GM19238 (cell line): ENCODE measurements at regions not wholly inside any gene's neighbourhood (a gene's known extent, or its start where the extent isn't known, plus 50 kb on each side); places are given as distances from the start of the nearest gene placed in this dataset.
"Not testable (repeated sequence)": the region's sequence is repeated elsewhere in the genome, so short reads cannot be mapped to it uniquely, and the experiment has no call there.

Source experiments
- DNase-seq: peaks from one replicate; pipeline ENCODE4 v3.0.0; 2011; ENCODE audit warnings: low spot score; ENCODE audit not compliant: insufficient read length

DNA sequence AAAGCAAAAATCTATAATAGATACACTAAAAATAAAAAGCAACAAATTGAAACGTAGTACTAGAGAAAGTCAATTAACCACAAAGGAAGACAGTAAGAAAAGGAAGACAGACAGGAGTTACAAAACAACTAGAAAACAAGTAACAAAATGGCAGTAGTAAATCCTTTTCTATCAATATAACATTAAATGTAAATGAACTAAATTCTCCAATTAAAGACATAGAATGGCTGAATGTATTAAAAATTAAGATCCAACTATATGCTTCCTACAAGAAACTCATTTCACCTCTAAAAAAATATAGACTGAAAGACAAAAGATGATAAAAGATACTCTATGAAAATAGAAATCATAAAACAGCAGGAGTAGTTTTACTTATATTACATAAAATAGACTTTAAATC is 79.1 kb downstream of the CTH start:
- DNase-seq = no peak

DNA sequence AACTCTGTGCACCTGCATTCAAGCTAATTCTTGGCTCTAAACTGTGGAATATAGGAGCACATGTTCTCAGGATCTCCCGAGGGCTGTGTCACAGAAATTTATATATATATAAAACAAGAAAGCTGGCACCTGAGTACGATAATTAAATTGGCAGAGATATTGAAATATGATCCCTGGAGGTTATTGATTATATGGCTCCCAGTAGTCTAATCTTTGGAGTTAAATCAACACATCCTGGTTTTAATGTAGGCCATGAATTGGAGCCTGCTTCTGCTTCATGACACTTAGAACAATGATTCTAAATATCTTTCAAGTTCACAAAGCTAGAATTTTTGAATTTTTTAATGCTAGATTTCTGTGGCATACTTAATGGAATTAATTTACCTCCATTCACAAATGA is 84.3 kb downstream of the CTH start:
- DNase-seq = no peak

DNA sequence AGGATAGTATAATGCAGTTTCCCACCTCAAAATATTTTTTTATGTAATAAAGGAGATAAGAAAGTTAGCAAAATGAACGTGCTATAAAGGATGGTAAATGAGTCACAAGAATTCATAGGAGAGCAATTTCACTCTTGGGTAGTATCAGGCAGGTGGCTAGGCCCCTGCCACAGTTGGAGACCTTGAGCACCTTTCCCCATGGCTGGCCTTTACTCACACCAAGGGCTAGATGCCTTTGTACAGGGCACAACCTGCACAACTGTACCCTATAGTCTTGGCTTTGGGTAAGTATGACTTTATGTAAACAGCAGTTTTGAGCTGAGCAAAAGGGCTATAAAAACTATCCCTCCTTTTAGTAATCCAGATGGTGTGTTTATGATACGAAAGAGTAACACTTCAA is 85.1 kb downstream of the CTH start:
- DNase-seq = no peak

DNA sequence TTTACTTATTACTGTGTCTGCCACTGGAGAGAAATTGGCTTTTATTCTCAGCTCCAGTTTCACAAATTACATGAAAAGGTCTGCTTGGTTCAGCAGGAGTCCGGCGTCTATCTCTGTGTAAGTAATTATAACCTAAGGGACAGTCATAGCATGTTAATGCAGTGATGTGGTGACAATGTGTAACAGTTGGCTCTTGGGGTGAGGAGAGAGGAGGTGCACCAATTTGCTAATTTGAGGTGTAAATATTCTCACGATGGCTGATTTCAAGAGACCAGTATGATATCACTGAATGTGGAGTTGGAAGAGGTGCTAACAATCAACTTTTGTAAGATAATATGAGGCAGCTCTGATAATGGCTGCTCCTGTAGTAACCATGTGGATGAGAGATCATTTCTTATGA is 86.1 kb downstream of the CTH start:
- no peak for DNase-seq

GRCh38 chr1:70498666-70499065 is 87.6 kb downstream of the CTH start:
- DNase-seq = no peak

DNA sequence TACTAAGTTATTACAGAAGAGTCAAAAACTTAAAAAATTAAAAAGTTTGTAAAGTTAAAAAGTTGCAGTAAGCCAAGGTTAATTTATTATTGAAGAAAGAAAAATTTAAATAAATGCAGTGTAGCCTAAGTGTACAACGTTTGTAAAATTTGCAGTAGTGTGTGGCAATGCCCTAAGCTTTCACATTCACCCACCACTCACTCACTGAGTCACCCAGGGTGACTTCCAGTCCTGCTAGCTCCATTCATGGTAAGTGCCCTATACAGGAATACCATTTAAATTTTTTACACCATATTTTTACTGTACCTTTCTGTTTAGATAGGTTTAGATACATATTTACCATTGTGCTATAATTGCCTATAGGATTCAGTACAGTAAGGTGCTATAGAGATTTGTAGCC is 88.6 kb downstream of the CTH start:
- DNase-seq = no peak

GRCh38 chr1:70503358-70503757 is 92.3 kb downstream of the CTH start:
- no peak for DNase-seq

DNA sequence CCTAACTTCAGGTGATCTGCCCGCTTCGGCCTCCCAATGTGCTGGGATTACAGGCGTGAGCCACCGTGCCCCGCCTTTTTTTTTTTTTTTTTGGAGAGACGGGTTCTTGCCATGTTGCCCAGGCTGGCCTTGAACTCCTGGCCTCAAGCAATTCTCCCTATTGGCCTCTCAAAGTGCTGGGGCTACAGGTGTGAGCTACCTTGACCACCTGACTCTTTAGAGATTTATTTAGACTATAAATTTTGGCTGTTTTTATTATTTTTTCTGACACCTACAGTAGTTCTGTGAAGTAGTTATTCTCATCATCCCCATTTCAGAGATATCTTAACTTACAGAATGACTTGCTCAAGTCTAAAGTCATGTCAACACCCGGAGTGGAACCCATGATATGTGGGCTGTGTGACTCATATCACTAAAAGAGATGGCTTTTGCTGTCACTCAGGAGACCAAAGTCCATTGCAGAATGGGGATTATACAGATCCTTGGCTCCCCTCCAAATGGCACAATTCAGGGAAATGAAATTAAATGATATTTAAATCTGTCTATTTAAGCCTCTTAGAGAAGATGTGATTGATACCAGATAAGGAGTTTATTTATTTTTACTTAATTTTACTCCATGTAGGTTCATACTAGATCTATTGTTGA is 93.2 kb downstream of the CTH start:
- peak; percentile 16 for DNase-seq

DNA sequence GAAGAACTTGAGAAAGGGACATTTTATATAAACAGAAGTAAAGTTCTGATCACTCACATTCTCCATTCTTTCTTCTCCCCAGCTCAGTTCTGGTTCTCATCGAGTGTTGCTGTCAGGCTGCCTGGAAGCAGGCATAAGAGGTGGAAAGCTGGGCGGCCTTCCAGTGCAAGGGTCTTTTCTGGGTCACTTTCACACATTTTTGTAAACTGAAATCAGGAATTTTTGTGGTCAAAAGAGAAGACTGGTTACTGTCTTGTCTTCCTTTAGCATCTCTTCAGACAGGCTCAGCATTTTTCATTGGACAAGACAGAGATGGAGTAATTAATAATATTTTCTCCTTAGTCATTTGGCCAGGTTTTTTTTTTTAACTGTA is 93.7 kb downstream of the CTH start:
- DNase-seq = no peak

DNA sequence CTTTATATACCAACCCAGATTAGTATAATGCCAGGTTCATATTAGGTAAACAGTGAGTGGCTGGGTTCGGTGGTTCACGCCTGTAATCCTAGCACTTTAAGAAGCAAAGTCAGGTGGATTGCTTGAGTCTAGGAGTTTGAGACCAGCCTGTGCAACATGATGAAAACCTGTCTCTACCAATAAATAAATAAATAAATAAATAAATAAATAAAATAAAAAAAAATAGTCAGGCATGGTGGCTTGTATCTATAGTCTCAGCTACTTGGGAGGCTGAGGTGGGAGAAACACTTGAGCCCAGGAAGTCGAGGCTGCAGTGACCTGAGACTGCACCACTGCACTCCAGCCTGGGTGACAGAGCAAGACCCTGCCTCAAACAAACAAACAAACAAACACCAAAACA is 96.9 kb downstream of the CTH start:
- DNase-seq = not testable (repeated sequence)

DNA sequence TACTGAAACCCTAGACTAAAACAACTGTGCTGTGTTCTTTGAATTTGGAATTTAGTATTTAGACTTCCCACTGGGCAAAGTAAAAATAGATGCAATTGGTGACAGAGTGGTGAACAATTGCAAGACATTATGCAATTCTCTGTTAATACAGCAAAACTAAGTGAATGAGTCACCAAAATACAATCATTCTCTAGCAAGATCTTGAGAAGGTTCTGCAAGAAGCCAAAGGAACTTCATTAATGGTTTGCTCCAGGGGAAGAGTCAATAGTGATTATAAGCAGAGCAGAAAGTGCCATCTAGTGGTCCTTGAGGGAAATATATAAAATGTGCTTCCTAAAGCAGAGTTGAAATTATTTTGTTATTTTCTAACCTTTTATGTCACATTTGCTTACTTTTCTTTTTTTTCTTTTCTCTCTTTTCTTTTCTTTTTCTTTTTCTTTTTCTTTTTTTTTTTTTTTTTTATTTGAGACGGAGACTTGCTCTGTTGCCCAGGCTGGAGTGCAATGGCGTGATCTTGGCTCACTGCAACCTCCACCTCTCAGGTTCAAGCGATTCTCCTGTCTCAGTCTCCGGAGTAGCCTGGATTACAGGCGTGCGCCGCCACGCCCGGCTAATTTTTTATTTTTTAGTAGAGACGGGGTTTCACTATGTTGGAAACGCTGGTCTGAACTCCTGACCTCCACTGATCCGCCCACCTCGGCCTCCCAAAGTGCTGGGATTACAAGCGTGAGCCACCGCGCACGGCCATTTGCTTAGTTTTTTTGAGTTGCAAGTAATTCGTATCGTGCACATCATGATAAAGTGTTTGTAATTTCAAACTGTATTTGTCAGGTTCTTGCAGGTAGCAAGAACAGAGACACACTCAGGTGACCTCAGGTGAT is 99.2 kb downstream of the CTH start:
- DNase-seq = peak; percentile 34

GRCh38 chr1:70517444-70517843 is 106.4 kb downstream of the CTH start:
- DNase-seq = no peak

DNA sequence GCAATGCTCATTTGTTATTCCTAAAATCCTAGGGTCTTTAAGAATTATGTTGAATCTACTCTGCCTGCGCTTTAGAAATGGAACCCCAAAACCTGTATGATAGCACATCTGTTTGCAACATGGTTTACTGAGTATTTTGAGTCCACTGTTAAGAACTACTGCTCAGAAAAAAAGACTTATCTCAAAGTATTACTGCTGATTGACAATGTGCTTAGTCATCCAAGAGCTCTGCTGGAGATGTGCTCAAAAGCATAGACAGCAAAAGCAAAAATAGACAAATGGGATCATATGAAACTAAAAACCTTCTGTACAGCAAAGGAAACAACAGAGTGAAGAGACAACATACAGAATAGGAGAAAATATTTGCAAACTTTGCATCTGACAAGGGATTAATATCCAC is 107.0 kb downstream of the CTH start:
- no peak for DNase-seq

DNA sequence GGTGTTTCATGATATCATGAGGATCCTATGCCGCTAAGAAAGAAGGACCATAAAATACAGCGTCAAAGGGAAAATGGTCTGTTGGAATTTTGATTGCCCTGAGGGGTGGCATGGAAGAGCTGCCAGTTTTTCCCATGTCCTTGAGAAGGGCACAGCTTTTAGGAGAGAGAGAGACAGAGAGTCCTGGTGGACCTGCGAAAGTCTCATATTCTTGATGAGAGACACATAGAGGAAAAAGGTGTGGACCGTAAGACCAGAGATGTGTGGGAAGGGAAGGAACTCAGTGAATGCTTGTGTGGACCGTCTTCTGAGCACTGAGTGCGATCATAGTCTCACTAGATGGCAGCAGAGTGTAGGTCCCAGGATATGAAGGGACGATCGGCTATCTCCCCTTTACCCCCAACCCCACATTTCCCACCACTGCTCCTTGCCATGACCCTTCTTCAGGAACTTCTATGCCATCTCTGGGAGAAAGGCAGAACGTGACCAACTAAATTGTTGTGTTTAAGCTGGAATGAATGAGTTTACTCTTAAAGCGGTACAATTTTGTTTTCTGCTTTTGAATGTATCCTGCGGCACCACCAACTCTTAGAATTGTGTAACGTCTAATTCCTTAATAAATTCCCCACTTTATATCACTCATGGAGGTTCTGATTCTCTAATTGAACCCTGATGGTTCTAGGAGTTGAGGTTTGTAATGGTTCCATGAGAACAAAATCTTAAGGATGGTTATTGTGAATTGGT is 117.7 kb downstream of the CTH start:
- no peak for DNase-seq

- DNase-seq = no peak
Measured at GRCh38 chr1:70536708-70537366, 125.8 kb downstream of the CTH start.

DNA sequence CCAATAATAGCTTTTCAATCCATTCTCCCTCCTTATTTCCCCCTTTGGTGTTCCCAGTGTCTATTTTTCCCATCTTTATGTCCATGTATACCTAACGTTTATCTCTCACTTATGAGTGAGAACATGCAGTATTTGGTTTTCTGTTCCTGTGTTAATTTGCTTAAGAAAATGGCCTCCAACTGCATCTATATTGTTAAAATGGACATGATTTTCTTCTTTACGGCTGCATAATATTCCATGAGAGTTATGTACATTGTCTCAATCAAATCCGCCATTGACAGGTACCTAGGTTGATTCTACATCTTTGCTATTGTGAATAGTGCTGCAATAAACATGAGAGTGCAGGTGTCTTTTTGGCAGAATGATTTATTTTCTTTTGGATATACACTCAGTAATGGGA is 126.7 kb downstream of the CTH start:
- no peak for DNase-seq

DNA sequence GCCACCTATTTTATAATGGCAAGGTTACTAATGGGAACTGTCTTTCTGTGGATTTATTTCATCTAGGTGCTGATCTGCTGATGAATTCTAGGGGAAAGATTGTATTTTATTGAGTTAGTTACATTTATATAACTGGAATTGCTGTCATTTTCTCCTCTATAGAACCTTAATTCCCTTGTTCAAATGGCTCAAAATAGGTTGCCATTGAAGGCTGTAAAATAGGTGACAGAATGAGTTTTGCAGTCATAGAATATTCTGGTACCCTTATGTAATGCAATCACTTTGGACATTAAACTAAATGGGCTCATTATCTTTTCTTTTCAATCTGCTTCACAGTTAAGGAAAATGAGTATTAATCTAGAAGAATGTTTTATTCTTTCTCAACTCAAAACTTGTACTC is 131.0 kb downstream of the CTH start:
- no peak for DNase-seq

GRCh38 chr1:70542856-70543255 is 131.8 kb downstream of the CTH start:
- no peak for DNase-seq

GRCh38 chr1:70546726-70547125 is 135.7 kb downstream of the CTH start:
- DNase-seq = no peak

DNA sequence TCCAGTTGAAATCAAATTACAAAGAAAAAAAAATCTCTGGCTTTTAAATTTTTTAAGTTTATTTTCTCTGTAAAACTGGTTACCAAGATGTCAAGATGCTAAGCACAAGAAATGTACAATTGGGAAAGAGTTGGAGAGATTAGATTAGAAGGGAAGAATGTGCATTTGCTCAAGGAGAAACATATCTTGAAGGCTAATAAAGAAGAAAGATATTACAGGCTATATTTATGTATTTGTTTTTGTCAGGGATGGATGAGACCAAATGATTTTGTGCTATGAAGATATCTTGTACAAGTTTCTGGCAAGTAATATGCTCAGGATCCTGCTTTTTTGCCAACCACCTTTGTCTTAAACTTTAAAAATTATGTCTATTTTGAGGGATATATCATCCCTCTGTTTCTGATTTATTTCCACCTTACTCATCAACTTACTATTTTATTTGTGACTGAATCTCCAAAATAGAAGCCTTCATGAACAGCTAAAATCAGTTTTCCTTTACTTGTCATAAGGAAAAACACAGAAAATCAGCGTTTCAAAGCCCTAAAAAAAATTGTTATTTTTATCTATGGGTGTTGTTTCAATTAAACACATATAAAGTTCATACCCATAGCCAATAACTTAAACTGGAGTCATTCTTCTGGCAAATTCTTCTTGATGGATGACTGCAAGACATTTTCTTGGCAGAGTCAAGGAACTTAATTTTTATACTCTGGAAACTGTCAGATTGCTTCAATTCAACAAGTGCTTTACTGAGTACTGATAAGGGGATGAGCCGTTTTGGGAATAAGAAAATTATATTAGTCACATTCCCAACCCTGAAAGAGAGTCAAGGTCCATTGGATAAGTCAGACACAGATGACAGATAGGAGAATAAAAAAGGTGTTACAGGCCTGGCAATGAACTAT is 141.8 kb downstream of the CTH start:
- DNase-seq = no peak

- no peak for DNase-seq
Measured at GRCh38 chr1:70553567-70553956, 142.5 kb downstream of the CTH start.
